Osteocyte (in vitro differentiated cells): ENCODE measurements at regions not wholly inside any gene's neighbourhood (a gene's known extent, or its start where the extent isn't known, plus 50 kb on each side); places are given as distances from the start of the nearest gene placed in this dataset.

ENCODE experiments used
- DNase-seq: peaks from one replicate; pipeline ENCODE4 v3.0.0; 2021; ENCODE audit warnings: mixed read lengths; ENCODE audit not compliant: unreplicated experiment; ENCODE audit errors: extremely low spot score
- H3K27ac Mint-ChIP-seq: one replicate; pipeline ENCODE4 v1.8.0; 2021; ENCODE audit warnings: mild to moderate bottlenecking, mixed read lengths; ENCODE audit not compliant: unreplicated experiment
- H3K27me3 Mint-ChIP-seq: one replicate; pipeline ENCODE4 v1.8.0; 2021; ENCODE audit warnings: mixed read lengths; ENCODE audit not compliant: unreplicated experiment
- H3K36me3 Mint-ChIP-seq: one replicate; pipeline ENCODE4 v1.8.0; 2021; ENCODE audit warnings: mixed read lengths; ENCODE audit not compliant: unreplicated experiment
- H3K4me1 Mint-ChIP-seq: one replicate; pipeline ENCODE4 v1.8.0; 2021; ENCODE audit warnings: mixed read lengths; ENCODE audit not compliant: unreplicated experiment
- H3K4me3 Mint-ChIP-seq: one replicate; pipeline ENCODE4 v1.8.0; 2021; ENCODE audit warnings: mild to moderate bottlenecking, moderate library complexity, mixed read lengths; ENCODE audit not compliant: unreplicated experiment
- H3K9me3 Mint-ChIP-seq: one replicate; pipeline ENCODE4 v1.8.0; 2021; ENCODE audit warnings: mixed read lengths; ENCODE audit not compliant: unreplicated experiment
- TF ChIP-seq, protein P1 (sequence below): fragments of 200-600 bp; sonication (generic); IDR thresholded peaks from 2 replicates; pipeline ENCODE4 v1.5.0; 2021; ENCODE audit warnings: antibody characterized with exemption, mild to moderate bottlenecking, moderate library complexity

DNA sequence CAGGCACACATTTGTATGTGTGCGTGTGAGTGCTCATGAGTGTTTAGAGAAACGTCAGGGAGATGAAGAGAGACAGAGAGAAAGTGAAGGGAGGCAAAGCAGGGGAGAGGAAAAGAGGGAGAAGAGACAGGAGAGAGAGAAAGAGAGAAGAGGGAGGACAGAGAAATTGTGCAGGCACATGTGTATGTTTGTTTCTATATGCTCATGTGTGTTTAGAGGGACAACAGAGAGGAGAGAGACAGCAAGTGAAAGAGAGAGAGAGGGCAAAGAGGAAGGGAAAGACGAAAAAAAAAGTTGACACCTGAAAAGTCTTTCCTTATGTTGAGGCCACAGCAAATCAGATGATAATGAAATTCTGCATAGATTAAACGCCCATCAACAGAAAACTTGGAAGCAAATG, 541.1 kb downstream of the TNS1 start:
- Mint-ChIP-seq H3K27me3 (no peaks in the 10 kb centered on the region), H3K4me3 (no peak overlapping the region), H3K36me3 (no peaks in the 10 kb centered on the region), H3K9me3 (no peaks in the 10 kb centered on the region), H3K4me1 (peaks cover 2% of the 10 kb centered on the region), H3K27ac (no peak overlapping the region)
- no peak for DNase-seq
- TF ChIP-seq, protein P1, sequence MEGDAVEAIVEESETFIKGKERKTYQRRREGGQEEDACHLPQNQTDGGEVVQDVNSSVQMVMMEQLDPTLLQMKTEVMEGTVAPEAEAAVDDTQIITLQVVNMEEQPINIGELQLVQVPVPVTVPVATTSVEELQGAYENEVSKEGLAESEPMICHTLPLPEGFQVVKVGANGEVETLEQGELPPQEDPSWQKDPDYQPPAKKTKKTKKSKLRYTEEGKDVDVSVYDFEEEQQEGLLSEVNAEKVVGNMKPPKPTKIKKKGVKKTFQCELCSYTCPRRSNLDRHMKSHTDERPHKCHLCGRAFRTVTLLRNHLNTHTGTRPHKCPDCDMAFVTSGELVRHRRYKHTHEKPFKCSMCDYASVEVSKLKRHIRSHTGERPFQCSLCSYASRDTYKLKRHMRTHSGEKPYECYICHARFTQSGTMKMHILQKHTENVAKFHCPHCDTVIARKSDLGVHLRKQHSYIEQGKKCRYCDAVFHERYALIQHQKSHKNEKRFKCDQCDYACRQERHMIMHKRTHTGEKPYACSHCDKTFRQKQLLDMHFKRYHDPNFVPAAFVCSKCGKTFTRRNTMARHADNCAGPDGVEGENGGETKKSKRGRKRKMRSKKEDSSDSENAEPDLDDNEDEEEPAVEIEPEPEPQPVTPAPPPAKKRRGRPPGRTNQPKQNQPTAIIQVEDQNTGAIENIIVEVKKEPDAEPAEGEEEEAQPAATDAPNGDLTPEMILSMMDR = no peak

DNA sequence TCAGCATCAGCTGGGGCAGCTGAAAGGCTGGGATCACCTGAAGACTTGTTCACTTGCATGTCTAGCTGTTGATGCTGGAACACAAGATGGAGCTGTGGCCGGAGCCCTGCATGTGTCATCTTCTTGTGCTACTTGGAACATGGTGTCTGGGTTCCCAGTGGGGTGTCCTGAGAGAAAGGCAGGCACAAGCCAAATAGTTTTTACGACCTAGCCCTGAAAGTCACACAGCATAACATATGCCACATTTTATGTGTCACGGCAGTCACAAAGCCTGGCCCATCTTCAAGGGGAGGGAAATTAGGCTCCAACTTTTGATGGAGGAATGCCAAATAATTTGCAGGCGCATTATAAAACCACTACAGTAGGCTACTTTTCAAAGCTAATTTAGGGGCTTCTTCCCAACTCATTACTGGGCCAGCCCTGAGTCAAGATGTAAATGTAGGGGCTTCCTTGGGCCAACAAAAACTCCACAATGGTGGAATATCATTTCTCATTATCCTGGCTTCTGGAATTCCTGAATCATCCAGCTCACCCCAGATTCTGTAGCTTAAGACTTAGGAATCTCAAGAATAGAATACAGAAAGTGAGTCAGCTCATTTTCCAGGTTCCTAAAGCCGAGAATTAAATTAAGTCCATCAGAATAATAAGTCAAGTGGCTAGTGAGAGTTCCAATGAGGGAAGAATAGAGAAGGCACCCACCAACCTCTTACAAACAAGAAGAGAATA, 543.0 kb downstream of the TNS1 start:
- Mint-ChIP-seq H3K27ac (no peak overlapping the region), H3K4me3 (no peak overlapping the region), H3K36me3 (no peaks in the 10 kb centered on the region), H3K9me3 (no peaks in the 10 kb centered on the region), H3K27me3 (no peaks in the 10 kb centered on the region), H3K4me1 (no peaks in the 10 kb centered on the region)
- no peak for DNase-seq
- TF ChIP-seq, protein P1 = no peak

DNA sequence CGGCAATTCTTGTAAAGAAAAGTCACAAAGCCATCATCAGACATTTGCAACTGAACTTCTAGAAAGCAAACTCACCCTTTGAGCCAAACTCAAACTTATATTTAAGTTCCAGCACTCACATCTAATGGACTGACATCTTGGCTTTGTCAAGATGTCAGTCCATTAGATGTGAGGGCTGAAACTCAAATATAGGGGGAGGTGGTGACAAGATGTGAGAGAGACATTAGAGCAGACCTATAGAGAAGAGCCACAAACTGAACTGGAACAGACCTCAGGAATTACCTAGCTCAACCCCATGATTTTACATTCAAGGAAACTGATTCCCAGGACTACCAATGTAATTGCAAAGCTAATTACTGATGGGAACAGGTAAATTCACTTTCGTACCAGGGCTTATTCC, 543.8 kb downstream of the TNS1 start:
- TF ChIP-seq, protein P1 = no peak
- Mint-ChIP-seq H3K4me3 (no peak overlapping the region), H3K36me3 (no peaks in the 10 kb centered on the region), H3K4me1 (no peaks in the 10 kb centered on the region), H3K27me3 (no peaks in the 10 kb centered on the region), H3K9me3 (no peaks in the 10 kb centered on the region), H3K27ac (no peak overlapping the region)
- no peak for DNase-seq

- Mint-ChIP-seq H3K27me3 (no peaks in the 10 kb centered on the region), H3K4me3 (no peak overlapping the region), H3K9me3 (no peaks in the 10 kb centered on the region), H3K4me1 (peaks cover 9% of the 10 kb centered on the region), H3K27ac (no peak overlapping the region), H3K36me3 (no peaks in the 10 kb centered on the region)
- no peak for DNase-seq
- TF ChIP-seq, protein P1 = no peak
Observed at GRCh38 chr2:217456016-217456415, 546.8 kb downstream of the TNS1 start.

GRCh38 chr2:217452928-217453327, 549.9 kb downstream of the TNS1 start:
- TF ChIP-seq, protein P1 = no peak
- DNase-seq = no peak
- Mint-ChIP-seq H3K4me3 (no peak overlapping the region), H3K27ac (no peak overlapping the region), H3K27me3 (no peaks in the 10 kb centered on the region), H3K4me1 (peaks cover 10% of the 10 kb centered on the region), H3K36me3 (no peaks in the 10 kb centered on the region), H3K9me3 (no peaks in the 10 kb centered on the region)
